WERI-Rb-1 (cell line): ENCODE measurements at regions not wholly inside any gene's neighbourhood (a gene's known extent, or its start where the extent isn't known, plus 50 kb on each side); places are given as distances from the start of the nearest gene placed in this dataset.

Experiments used
- DNase-seq: peaks from one replicate; pipeline ENCODE4 v3.0.0-alpha.2; 2020
- H3K27ac ChIP-seq: fragments of 250-450 bp; sonication (Bioruptor Pico); 2 replicates; pipeline ENCODE4 v1.5.1; 2020; ENCODE audit warnings: mild to moderate bottlenecking, moderate library complexity
- H3K27me3 ChIP-seq: fragments of 250-450 bp; sonication (Bioruptor Pico); 2 replicates; pipeline ENCODE4 v1.5.1; 2021; ENCODE audit warnings: mild to moderate bottlenecking, low read depth, moderate library complexity; ENCODE audit not compliant: insufficient read depth, severe bottlenecking
- H3K36me3 ChIP-seq: fragments of 250-450 bp; sonication (Bioruptor Pico); 2 replicates; pipeline ENCODE4 v1.5.1; 2020; ENCODE audit warnings: mild to moderate bottlenecking, moderate library complexity
- H3K4me3 ChIP-seq: 2 replicates; pipeline ENCODE4 v1.5.1; 2011; ENCODE audit warnings: low read depth, mild to moderate bottlenecking, control low read depth, low read length
- H3K9me3 ChIP-seq: fragments of 250-450 bp; sonication (Bioruptor Pico); 2 replicates; pipeline ENCODE4 v1.5.1; 2021; ENCODE audit warnings: mild to moderate bottlenecking, moderate library complexity; ENCODE audit not compliant: severe bottlenecking
- TF ChIP-seq, protein P1 (sequence below): IDR thresholded peaks from 2 replicates; pipeline ENCODE4 v1.5.1; 2011; ENCODE audit warnings: low read depth, mild to moderate bottlenecking, control low read depth, inconsistent platforms, low read length

DNA sequence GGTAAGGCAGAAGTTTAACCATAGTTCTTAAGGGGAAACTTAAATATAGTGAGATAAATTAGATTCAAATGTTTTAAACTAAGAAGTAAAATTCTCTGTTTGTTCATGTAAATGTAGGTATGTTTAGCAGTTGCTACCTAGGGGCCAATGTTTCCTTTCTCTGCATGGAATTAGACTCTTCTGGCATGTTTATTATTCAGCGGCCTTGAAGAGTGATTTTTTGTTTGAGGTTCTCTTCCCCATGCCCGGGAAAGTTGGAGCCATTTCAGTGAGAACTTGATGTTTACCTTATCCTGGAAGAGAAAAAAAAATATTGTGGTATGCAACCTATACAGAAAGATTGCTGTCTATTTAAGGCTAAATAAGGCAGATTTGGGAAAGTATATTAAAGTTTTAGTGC lies 492.9 kb downstream of the KLF5 start:
- TF ChIP-seq, protein P1, sequence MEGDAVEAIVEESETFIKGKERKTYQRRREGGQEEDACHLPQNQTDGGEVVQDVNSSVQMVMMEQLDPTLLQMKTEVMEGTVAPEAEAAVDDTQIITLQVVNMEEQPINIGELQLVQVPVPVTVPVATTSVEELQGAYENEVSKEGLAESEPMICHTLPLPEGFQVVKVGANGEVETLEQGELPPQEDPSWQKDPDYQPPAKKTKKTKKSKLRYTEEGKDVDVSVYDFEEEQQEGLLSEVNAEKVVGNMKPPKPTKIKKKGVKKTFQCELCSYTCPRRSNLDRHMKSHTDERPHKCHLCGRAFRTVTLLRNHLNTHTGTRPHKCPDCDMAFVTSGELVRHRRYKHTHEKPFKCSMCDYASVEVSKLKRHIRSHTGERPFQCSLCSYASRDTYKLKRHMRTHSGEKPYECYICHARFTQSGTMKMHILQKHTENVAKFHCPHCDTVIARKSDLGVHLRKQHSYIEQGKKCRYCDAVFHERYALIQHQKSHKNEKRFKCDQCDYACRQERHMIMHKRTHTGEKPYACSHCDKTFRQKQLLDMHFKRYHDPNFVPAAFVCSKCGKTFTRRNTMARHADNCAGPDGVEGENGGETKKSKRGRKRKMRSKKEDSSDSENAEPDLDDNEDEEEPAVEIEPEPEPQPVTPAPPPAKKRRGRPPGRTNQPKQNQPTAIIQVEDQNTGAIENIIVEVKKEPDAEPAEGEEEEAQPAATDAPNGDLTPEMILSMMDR = no peak
- H3K4me3 ChIP-seq = no peak overlapping the region
- no peaks in the 10 kb centered on the region for H3K27me3 ChIP-seq
- no peak for DNase-seq
- no peak overlapping the region for H3K27ac ChIP-seq
- peaks cover 3% of the 10 kb centered on the region for H3K9me3 ChIP-seq
- H3K36me3 ChIP-seq = no peaks in the 10 kb centered on the region

DNA sequence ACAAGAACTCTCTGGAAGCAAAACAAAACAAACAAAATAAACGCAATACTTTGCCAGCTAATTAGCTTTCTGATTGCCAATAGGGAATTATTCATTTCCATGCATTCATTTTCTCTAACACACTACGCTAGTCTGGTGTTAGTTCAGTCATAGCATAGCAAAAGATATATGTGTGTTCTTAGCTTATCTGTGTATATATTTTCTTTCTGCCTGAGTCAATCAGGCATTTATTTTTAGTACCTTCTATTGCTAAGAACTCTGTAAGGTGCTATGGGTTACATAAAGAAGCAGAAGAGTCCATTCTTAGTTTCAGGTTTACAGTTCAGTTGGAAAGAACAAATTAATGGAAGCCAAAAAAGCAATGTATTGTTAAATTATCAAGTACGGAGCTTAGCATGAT lies 490.9 kb downstream of the KLF5 start:
- Histone ChIP-seq H3K36me3 (no peaks in the 10 kb centered on the region), H3K27ac (no peak overlapping the region), H3K4me3 (no peak overlapping the region), H3K9me3 (peaks cover 3% of the 10 kb centered on the region), H3K27me3 (no peaks in the 10 kb centered on the region)
- no peak for DNase-seq
- TF ChIP-seq, protein P1 = no peak

DNA sequence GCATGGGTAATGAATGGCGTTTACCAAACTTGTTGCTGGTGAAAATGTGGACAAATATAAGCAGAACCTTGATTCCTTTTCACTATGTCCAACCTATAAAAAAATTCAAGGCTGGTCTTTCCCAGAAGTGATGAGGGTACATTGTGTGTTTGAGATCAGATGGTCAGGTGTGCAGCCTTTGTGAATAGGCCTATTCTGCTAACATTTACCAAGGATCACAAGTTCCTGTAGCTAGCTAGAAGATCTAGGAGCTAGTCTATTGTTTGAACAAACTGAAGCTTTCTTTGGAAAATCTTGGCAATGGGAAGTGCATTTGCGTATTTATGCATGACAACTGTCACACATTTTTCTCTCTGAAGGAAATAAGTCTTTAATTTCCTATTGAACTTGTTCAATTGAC lies 489.6 kb downstream of the KLF5 start:
- Histone ChIP-seq H3K27ac (no peak overlapping the region), H3K4me3 (no peak overlapping the region), H3K36me3 (no peaks in the 10 kb centered on the region), H3K9me3 (no peaks in the 10 kb centered on the region), H3K27me3 (no peaks in the 10 kb centered on the region)
- TF ChIP-seq, protein P1 = no peak
- no peak for DNase-seq

GRCh38 chr13:73547239-73547638 lies 488.4 kb downstream of the KLF5 start:
- H3K4me3 ChIP-seq = no peak overlapping the region
- H3K36me3 ChIP-seq = no peaks in the 10 kb centered on the region
- no peaks in the 10 kb centered on the region for H3K9me3 ChIP-seq
- DNase-seq = no peak
- no peaks in the 10 kb centered on the region for H3K27me3 ChIP-seq
- TF ChIP-seq, protein P1 = no peak
- no peak overlapping the region for H3K27ac ChIP-seq

DNA sequence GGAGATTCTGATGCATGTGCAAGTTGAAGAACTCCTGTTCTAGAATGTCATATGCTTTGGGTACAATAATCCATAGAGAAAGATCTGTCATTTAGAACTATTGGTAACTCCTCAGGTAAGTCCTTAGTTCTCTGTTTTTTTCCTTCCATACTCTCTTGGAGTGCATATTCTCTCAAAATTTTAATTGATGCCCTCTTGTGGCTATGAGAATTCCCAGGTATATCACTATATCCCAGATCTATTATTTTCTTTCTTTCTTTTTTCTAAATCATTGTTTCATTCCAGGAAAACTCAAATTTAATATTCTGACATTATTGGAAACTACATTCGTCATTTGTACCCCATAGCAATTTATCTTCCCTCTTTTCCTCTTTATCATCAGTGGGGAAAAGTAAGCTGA lies 485.4 kb downstream of the KLF5 start:
- H3K9me3 ChIP-seq = no peaks in the 10 kb centered on the region
- DNase-seq = no peak
- no peaks in the 10 kb centered on the region for H3K27me3 ChIP-seq
- no peaks in the 10 kb centered on the region for H3K36me3 ChIP-seq
- no peak overlapping the region for H3K4me3 ChIP-seq
- no peak overlapping the region for H3K27ac ChIP-seq
- TF ChIP-seq, protein P1 = no peak

DNA sequence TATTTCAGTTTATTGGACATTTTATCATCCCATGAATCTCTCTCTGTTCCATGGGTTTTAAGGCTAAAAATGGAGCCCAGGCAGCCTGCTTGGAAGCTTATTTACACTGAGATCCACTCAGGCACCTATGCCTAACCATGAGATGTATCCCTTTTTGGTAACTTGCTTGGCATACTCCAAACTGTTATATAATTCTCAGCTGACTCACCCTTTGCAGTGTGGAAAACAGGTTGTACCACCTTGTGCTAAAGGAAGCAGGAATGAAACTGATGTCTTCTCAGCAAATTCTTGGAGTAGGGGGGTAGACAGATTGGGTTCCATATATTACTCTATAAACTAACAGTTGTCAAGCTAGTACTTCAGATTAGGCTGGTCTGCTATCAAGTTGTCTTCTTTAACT lies 483.6 kb downstream of the KLF5 start:
- no peaks in the 10 kb centered on the region for H3K36me3 ChIP-seq
- DNase-seq = no peak
- TF ChIP-seq, protein P1 = no peak
- H3K27me3 ChIP-seq = no peaks in the 10 kb centered on the region
- H3K9me3 ChIP-seq = no peaks in the 10 kb centered on the region
- no peak overlapping the region for H3K4me3 ChIP-seq
- no peak overlapping the region for H3K27ac ChIP-seq
